Heart left ventricle (tissue), 13 donors: ENCODE measurements at regions not wholly inside any gene's neighbourhood (a gene's known extent, or its start where the extent isn't known, plus 50 kb on each side); places are given as distances from the start of the nearest gene placed in this dataset.
"Not testable (repeated sequence)": the region's sequence is repeated elsewhere in the genome, so short reads cannot be mapped to it uniquely, and the experiment has no call there.

Experiments used
- CTCF ChIP-seq, 12 donors: fragments of 200-600 bp; sonication (generic) in 4 of 12; IDR thresholded peaks; one replicate each; pipeline versions ENCODE4 v1.5.0 to v1.8.0; 2018 to 2022; ENCODE audit warnings: antibody characterized with exemption in 12 of 12, mild to moderate bottlenecking in 5 of 12
- POLR2A ChIP-seq, 2 donors: fragments of 450-650 bp; IDR thresholded peaks; one replicate each; pipeline ENCODE4 v1.6.1; 2017; ENCODE audit warnings: antibody characterized with exemption in 2 of 2, mild to moderate bottlenecking in 2 of 2, moderate library complexity in 2 of 2
- donor health status: ischemic (EF 13 %, LVEDD 7.1; RV severe dilation, severe dysfunction).
- donor health status: DM: no; HTN: yes; CAD: no.
- donor health status: DM: no; HTN: no; CAD: no.
- donor health status: ischemic (EF 25% LVEDD 6.9; RV normal size, moderate dysfunction).
- donor health status: ischemic (EF 25% LVEDD 5.7; RV mildly dilated, moderate dysfunction).
- donor health status: ischemic (EF 35%, LVEDD 5.7; RV mildly dilated, moderate dysfunction).
- donor health status: nonischemic (EF 11% LVEDD 7.7; RV severe dilation, severe dysfunction).
- donor health status: DM: yes; HTN: yes; CAD: no.
- donor health status: PGD.
- donor health status: ischemic (EF 29% LVEDD 5.4; RV normal size, mild dysfunction).
- donor health status: nonischemic (EF 23%, LVEDD 6.1; RV moderate dilation, normal function).

GRCh38 chr4:118539412-118540077, 145.6 kb upstream of the METTL14 start:
- TF ChIP-seq POLR2A (IDR thresholded peaks at IDR 0.05) = not testable (repeated sequence)
- peak in 11 of 12 donors; percentile 16 to 54 (median 40) for TF ChIP-seq CTCF (IDR thresholded peaks at IDR 0.05)
